ENCODE measurements at regions not wholly inside any gene's neighbourhood (a gene's known extent, or its start where the extent isn't known, plus 50 kb on each side); places are given as distances from the start of the nearest gene placed in this dataset.

DNA sequence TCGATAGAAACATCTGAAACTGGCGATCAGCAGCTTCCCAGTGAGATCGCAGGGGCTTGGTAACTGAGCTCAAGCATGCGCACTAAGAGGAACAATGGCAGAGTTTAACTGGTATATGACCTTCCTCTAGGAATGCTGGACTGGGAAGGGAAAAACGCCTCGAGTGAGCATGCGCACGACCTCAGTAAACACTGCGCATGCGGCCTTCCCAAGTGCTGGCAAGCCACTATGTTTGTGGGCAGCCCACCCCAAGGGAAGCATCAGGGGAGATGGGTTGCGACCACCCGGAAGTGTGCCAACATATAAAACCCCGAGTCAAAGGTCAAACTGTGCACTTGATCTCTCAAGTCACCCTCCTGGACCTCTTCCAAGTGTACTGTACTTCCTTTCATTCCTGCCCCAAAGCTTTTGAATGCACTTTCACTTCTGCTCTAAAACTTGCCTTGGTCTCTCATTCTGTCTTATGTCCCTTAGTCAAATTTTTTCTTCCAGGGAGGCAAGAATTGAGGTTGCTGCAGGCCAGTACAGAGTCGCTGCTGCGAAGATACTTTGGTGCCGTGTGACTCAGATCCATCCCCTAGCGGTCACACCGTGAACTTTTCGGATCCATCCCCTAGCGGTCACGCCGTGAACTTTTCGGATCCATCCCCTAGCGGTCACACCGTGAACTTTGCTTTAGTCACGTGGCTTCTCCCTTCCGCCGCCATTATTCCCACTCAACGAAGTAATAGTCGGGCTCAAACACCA, 243.3 kb downstream of the FAM43A start:
- DNase-seq = no peak

DNA sequence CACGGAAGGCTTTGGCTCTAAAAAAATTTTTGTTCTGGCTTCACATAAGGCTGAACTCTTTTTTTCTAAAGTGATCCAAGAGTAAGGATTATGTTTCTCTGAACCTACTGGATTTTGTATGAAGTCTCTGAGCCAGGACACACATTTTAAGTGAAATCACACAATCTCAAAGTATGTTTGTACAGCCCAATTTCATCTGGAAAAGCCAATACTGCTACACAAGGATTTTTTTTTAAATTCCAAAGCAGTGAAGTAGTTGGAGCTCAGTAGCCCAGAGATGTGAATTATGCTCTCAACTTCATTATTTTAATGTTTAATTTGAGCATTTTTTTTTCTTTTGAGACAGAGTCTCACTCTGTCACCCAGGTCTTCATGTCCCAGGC, 243.9 kb downstream of the FAM43A start:
- no peak for DNase-seq

DNA sequence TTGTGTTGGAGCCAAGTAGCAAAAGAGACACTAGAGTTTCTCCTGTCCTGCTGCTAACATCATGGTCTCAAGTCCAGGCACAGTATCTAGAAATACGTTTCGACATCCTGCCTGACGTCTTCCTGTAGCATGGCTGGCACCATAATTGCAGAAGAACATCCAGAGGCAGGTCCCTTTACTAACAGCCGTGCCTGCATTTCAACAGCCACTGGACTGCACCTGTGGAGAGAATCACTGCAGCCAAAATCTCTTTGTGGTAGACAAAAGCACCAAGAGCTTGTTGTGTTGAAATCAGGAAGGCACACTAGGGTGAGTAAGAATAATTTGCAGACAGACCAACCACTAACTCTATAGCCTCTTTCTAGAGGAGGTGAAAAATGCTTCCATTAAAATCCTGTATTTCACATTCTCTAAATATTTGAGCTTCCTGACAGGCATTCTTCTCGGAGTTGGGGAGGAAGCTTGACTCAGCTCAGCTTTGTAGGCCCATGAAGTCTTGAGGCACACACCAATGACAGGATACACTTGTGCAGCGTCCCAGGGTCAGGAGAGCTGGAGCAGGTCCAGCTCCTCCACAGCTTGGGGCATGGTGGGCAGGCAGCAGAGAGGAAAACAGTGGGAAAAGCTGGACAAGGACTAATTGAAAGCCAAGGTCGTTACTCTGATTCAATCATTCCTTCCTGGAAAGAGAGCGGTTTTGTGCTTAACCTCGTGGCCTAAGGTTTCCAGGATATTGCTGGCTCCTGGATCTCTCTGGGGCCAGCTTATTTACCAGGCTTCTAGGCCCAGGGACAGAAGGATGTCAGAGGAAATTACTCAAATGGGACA, 244.9 kb downstream of the FAM43A start:
- no peak for DNase-seq

DNA sequence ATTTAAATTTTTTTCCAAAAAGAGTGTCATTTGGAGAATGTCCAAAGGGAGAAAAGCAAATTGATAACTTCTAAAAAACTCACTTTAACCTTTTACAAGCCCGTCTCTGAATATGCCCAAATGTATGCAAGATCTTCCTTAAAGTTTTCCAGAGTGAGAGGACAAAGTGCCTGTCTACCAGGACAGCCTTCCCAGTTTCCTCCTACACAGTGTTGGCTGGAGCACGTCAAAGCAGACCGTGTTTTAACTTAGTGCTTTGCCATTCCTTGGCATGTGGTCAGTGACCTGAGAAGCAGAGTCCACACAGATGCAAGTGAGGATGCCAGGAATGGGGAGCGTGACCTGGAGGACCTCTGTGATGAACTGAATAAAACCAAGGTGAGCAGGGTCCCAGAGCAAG, 245.7 kb downstream of the FAM43A start:
- no peak for DNase-seq

DNA sequence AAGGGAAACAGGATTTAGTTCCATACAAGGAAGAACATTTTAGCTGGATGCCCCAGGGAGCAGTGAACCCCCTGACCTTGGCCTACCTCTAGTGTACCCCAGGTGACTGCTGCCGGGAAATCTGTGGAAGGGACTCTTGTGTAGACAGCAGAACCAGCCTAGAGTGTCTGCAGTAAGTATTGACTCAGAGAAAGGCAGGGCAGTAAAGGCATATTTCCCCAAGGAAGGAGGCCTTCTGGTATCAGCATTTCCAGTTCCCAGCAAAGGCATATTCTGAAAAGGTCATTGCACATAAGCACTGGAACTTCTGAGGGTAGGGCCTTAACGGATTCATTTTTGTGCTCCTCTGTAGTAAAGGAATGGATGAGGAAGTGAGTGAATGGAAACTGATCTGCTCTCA, 246.2 kb downstream of the FAM43A start:
- no peak for DNase-seq

DNA sequence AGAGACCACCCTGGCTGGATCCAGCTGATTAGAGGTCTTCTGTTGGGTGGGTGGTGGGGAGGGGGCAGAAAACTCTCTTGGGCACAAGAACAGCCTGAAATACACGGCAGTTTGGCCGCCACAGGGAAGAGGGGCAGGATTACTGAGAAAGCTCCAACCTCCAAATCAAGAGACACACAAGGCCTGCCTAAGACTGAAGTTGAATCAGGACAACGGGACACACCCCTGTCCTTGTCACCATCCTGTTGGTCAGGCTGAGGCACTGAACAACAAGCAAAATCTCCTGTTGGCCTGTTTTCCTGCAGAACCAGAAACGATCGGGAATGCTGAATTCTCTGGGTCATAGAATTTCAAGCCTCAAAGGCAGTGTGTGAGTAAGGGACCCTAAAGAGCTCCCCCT, 247.8 kb downstream of the FAM43A start:
- DNase-seq = no peak

DNA sequence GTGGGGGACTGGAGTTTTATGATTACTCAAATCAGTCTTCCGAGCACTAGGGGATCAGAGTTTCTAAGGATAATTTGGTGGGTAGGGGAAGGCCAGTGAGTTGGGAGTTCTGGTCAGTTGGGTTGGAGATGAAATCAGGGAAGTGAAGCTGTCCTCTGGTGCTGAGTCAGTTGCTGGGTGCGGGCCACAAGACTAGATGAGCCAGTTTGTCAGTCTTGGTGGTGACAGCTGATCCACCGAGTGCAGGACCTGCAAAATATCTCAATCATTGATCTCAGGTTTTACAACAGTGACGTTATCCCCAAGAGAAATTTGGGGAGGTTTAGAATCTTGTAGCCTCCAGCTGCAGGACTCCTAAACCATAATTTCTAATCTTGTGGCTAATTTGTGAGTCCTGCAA, 249.4 kb downstream of the FAM43A start:
- no peak for DNase-seq

DNA sequence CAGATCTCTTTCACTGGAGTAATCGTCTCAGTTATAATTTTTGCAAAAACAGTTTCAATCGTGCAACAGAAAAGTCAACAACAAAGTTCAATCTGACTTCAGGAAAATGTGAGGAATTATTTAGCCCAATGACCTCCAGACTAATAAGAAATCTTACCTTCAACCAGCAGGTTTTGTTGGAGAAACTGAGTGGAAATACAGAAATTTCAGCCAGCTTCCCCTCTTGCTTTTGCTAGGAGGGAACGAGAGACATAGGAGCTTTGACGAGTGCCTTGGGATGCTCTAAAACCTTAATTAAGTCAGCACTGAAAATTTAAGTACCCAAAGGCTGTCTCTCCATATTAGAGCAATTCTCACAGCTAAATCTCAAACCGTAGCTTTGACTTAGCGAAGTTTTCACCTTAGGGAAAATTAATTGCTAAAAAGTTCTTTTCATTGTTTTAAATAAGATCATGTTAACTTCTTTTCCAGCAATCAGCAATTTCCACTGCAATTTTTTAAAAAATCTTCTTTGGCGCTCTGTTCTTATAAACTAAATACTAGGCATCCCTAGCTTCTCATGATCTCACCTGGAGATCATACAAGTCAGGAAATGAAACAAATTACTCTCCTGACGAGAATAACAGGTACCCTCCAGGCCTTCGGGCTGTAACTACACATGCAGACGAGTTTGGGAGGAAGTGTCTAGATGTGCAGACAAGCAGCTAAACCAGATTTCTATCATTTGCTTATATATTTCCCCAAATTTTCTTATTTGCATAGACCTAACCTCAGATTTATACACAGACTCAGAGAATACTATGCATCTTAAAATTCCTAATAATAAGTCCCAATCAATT, 250.2 kb downstream of the FAM43A start:
- no peak for DNase-seq

DNA sequence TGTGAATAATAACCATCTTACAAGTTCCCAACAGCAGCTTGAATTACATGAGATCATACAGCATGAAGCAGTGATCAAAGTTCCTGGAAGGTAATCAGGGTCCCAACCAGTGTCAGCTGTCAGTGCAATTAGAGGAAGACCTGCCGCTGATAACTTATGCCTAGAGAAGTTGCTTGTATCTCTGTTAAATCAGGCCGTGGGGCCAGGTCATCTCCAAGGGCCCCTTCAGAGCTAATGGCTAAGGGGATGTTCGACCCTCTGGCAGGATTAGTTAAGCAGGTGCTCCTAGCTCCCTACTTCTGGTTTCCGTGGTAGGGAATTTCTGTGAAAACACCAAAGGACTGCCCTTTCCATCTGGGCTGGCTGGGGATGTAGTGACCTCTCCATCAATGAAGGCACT, 251.0 kb downstream of the FAM43A start:
- no peak for DNase-seq

DNA sequence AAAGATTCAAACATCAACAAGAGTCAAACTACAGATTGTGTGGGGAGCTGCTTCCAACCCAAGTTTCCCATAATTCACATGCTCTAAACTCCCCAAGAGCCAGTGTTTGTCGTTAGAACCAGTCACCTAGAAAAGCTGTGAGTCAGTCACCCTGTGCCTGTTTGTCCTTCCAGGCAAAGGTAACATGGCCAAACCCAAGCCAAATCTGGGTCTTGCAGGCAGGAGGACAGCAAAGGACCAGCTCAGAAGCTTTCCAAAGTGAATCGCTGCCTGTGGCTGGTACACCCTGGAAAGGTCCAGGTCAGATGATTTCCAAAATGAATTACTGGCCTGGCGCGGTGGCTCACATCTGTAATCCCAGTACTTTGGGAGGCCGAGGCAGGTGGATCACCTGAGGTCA, 251.5 kb downstream of the FAM43A start:
- no peak for DNase-seq

DNA sequence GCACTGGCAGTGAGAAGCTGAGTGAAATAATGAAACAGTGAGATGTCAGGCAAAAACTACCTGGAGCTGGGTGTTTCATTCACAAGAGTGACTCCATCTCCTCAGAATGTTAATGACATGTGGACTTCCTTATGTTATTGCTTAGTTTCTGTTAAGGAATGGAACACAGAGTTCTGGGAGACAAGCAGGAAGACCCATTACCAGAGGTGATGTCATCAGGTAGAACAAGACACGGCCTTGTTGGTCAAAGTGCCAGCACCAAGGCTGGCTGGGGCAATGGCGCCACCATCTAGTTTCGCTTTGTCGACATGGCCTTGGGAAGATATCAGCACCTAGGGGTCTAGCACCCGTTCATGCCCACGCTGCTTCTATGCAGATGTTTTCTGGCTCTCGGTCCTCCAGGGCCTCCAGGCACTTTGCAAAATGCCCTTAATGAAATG, 252.2 kb downstream of the FAM43A start:
- no peak for DNase-seq

DNA sequence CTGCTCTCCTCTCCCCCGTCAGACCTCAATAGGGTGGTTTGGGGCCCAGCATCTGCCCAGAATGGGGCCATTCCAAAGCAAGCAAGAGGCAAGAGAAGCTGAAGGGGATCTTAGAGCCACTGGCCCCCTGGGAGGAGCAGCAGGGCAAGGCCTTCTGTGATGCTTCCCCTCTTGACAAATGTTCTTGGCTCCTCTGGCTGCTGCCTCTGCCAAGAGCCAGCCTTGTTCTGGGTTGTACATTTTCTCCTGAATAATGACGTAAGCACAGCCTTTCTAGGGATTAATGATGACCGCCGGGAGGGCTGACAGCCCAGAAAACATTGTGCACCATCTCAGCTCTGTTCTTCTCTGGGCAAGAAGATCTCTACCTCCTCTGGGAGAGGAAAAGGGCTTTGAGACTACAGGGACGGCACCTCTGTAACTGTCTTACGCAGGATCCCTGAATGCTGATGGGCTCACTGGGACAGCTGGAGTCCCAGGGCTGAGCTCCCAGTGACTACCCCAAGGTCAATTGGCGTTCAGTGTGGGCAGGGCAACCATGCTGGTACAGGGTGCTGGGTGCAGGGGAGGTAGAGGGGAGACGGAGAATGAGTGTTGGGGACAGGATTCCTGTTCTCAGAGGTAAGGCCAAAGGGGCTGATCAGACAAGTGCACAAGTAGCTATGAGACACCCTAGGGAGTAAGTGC, 253.3 kb downstream of the FAM43A start:
- DNase-seq = no peak

DNA sequence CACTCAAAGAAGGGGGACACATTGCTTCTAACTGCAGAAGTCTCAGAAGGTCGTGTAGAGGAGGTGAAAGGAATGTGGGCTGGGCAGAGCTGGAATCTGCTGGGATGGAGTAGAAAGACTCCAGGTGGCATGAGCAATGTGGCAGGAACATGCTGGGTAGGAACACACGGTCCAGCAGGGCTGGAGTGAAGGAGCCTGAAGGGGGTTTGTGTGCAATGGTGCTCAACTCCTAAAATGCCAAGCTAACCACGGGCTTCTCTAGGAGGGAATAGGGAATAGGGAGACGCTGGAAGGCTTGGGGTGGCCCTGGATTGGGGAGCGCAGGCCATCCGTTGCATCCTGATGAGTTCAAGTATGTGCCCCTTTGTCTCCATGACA, 253.8 kb downstream of the FAM43A start:
- DNase-seq = no peak

DNA sequence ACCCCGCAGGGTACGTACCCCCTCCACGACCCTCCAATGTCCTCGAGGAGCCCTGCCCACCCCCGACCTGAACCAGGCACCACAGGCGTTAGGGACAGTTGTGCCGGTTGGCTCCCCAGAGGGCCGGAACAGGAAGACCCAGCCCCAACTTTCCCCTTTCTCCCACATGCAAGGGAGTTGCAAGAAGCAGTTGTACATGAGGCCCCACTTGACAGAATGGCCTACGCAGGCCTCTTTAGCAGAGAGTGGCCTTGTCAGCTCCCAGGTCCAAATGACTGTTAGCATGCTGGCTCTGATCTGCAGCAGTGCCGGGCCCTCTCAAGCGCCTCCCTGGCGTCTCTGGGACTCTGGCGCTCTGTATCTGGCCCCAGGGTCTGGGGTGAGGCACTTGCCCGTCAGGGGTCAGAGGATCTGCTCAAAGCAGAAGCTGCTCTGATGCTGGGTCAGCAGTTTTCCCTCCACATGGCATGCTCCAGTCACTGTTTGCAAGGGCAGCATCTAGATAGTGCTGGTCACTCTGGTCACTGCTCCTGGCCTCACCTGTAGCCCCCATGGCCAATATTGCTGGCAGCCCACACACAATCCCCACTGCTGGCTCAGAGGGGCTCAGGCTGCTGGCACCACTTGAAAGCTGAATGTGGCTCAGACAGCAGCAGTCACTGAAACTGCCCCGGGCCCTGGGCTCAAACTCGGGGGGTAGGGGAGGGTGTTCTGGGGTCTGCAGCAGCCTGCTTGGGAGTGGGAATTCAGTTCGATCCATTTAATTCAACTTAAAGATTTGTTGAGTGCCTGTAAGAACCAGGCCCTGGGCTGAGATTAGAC, 254.5 kb downstream of the FAM43A start:
- no peak for DNase-seq

DNA sequence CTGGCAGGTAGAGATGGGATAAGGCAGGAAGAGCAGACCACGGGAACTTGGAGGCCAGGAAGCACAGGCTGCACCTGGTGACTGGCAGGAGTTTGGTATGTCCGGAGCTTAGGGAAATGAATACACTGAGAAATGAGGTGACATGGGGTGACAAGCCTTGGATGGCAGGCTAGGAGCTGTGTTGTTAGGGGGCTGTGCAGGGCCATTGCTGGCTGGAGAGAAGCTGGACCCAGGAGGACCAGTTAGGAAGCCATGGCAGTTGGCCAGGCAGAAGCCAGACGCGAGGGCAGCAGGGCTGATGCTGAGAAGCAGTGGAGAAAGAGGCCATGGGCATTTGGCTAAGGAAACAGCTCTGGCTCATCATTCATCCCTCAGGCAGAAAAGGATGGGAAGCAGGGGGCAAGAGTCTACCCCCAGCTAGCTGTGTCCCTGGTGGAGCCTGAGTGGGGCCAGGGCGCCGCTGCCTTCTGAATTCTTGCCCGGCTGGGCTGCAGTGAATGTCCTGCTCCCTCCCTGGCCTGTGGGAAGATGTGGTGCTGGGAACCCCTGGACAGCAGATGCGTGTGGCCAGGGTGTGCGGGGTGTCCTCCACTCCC, 255.8 kb downstream of the FAM43A start:
- no peak for DNase-seq

DNA sequence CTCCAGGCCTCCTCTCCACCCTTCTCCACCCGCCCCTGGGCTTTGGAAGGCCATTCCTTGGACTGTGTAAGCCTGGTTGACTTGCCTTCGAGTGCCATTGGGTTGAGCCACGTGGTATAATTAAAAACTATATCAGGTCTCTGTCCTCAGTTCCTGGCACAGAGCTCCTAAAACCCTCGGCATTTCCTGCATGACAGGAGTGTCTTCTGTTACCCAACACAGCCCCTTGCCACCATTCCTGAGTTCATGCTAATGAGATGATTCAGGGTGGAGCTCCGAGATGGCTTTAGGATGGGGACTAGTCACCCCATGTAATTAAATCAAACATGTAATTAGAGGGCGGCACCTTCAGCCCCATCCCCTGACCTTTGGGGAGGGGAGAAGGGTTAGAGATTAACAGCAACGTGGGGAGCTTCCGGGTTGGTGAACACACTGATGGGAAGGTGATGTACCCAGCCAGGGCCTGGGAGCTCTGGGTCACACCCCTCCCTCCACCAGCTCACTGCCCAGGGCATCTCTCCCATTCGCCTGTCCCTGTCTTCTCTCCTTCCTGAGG, 256.4 kb downstream of the FAM43A start:
- no peak for DNase-seq

DNA sequence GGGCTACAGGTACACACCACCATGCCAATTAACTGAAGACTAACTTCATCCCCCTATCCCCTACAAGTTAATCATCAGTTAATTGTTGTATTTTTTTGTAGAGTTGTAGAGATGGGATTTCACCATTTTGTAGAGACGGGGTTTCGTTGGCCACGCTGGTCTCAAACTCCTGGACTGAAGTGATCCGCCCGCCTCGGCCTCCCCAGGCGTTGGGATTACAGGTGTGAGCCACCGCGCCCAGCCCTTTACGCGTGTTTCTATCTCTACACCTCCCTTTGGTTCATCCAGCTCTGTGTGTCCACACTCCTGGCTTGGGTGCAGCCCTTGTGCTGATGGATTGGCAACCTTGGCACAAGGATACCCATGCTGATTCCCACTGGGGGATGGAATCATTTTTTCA, 258.8 kb downstream of the FAM43A start:
- no peak for DNase-seq

DNA sequence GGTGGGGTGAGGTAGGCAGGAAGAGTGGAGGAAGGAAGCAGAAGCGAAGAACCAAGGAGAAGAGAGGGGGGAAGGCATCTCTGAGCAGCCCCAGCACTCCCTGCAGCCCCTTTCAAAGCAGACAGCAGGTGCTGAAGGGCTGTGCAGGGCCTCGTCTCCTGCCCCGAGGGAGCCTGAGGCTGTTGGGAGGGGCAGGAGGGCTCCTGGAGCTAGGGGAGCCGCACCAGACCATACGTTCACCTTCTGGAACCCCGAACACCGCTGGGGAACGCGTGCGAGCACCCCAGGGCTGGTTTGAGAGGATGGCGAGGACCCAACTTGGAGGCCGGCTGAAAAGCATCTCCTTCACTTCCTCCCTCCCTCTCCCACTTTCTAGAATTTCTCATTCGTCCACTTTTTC, 259.8 kb downstream of the FAM43A start:
- no peak for DNase-seq

DNA sequence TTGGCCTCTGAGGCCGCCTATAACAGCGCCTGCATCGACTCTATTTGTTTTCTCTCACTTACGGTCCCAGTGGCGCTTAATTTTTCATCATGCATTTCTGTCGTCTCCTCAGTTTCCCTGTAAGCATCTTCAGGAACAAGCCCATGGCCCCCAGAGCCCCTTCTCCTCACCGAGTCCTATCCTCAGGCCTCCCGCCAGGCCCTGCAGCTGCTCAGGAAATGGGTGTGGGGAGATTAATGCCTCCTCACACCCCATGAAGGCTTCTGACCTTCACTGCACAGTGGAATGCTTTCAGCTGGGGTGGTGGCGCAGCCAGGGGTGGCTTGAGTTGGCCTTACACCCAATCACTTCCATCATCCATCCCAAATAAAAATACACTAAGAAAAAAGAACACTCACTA, 260.4 kb downstream of the FAM43A start:
- DNase-seq = no peak

DNA sequence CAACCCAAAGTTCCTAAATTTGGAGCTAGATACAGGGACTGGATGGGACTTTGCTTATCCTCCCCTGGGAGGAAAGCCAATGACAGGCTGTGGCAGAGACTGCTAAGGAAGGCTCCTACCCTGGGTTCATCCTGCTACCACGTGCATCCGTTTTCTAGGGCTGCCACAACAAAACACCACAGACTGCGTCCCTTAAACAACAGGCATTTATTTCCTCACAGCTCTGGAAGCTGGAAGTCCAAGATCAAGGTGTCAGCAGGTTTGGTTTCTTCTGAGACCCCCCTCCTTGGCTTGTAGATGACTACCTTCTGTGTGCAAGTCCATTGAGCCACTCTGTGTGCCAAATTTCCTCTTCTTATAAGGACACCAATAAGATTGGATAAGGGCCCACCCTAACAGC, 263.9 kb downstream of the FAM43A start:
- DNase-seq = no peak

DNA sequence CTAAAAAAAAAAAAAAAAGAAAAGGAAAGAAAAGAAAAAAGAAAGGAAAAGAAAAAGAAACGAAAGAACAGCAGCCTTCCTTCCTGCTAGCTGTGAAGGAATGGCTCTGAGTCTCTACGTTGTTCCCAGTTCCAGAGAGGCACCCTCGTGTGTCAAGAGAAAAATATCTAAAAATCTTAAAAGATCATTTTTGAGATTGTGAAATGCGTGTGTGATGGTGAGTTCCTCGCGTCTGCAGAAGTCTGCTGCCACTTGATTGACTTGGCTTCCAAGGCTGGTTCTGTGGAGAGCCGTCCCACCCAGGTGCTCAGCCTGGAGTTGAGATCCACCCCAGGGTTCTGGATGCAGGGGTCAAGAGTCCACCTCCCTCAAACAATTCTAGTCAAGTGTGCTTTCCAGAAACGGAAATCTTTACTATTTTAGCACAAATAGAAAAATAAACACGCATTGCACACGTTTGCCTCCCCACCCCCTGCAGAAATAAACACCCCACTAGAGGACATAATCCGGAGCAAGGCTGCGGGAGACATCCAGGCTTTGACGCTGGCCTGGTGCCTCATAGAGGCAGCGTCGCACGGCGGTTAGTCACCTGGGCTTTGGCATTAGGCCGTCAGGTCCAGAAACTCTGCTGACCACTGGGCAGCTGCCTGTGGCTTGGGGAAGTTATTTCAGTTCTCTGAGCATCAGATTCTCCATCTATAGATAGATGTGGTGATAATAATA, 265.4 kb downstream of the FAM43A start:
- DNase-seq = no peak
